Stimulated activated naive CD4-positive, alpha-beta T cell treated with Interleukin-2 at 50 U/mL for 16 hours (primary cell): ENCODE measurements at regions not wholly inside any gene's neighbourhood (a gene's known extent, or its start where the extent isn't known, plus 50 kb on each side); places are given as distances from the start of the nearest gene placed in this dataset.

ENCODE experiments used
- DNase-seq: peaks from one replicate; lab custom pipeline; 2025; lab: John Stamatoyannopoulos, UW

GRCh38 chr14:53896726-53897125, 59.9 kb downstream of the BMP4 start:
- no peak for DNase-seq

GRCh38 chr14:53894456-53894855, 62.2 kb downstream of the BMP4 start:
- no peak for DNase-seq

- no peak for DNase-seq
These were observed 63.3 kb downstream of the BMP4 start for GRCh38 chr14:53893374-53893773.

- no peak for DNase-seq
These were observed 66.0 kb downstream of the BMP4 start for GRCh38 chr14:53890611-53891101.

- no peak for DNase-seq
These were observed 67.9 kb downstream of the BMP4 start for GRCh38 chr14:53888535-53889386.

- DNase-seq: no peak
These were observed 71.4 kb downstream of the BMP4 start for GRCh38 chr14:53885136-53885640.

GRCh38 chr14:53884601-53885000, 72.0 kb downstream of the BMP4 start:
- no peak for DNase-seq

GRCh38 chr14:53883739-53884138, 72.9 kb downstream of the BMP4 start:
- DNase-seq: no peak

GRCh38 chr14:53882684-53883083, 73.9 kb downstream of the BMP4 start:
- DNase-seq: no peak

GRCh38 chr14:53881921-53882320, 74.7 kb downstream of the BMP4 start:
- no peak for DNase-seq

- DNase-seq: no peak
These were observed 75.3 kb downstream of the BMP4 start for GRCh38 chr14:53881161-53881871.

- DNase-seq: no peak
These were observed 75.9 kb downstream of the BMP4 start for GRCh38 chr14:53880761-53881160.

- DNase-seq: no peak
These were observed 76.9 kb downstream of the BMP4 start for GRCh38 chr14:53879747-53880146.

GRCh38 chr14:53879022-53879686, 77.5 kb downstream of the BMP4 start:
- DNase-seq: no peak

- DNase-seq: no peak
These were observed 81.2 kb downstream of the BMP4 start for GRCh38 chr14:53875324-53875897.

GRCh38 chr14:53874704-53875103, 81.9 kb downstream of the BMP4 start:
- no peak for DNase-seq

- no peak for DNase-seq
These were observed 83.9 kb downstream of the BMP4 start for GRCh38 chr14:53872681-53873089.

GRCh38 chr14:53871951-53872350, 84.7 kb downstream of the BMP4 start:
- no peak for DNase-seq

GRCh38 chr14:53871011-53871410, 85.6 kb downstream of the BMP4 start:
- DNase-seq: no peak

- no peak for DNase-seq
These were observed 90.9 kb downstream of the BMP4 start for GRCh38 chr14:53865711-53866110.

GRCh38 chr14:53861781-53862180, 94.8 kb downstream of the BMP4 start:
- no peak for DNase-seq

- DNase-seq: no peak
These were observed 98.3 kb downstream of the BMP4 start for GRCh38 chr14:53858345-53858684.
